HL-60 (cell line): ENCODE measurements at regions not wholly inside any gene's neighbourhood (a gene's known extent, or its start where the extent isn't known, plus 50 kb on each side); places are given as distances from the start of the nearest gene placed in this dataset.

Experiments used
- DNase-seq, 2 experiments: peaks; one replicate each; pipeline ENCODE4 v3.0.0-alpha.2; 2010 to 2020; ENCODE audit warnings: low read depth in 1 of 2, low spot score in 1 of 2
- H3K27ac ChIP-seq: fragments of 250-450 bp; sonication (Bioruptor Pico); replicated peaks from 2 replicates; pipeline ENCODE4 v1.5.1; 2020; ENCODE audit warnings: mild to moderate bottlenecking, moderate library complexity
- H3K27me3 ChIP-seq: fragments of 250-450 bp; sonication (Bioruptor Pico); 2 replicates; pipeline ENCODE4 v1.5.1; 2021; ENCODE audit warnings: mild to moderate bottlenecking, moderate library complexity; ENCODE audit not compliant: insufficient read depth, poor library complexity, severe bottlenecking
- H3K4me3 ChIP-seq: replicated peaks from 2 replicates; pipeline ENCODE4 v1.5.1; 2011; ENCODE audit warnings: mild to moderate bottlenecking, control low read depth, low read length; ENCODE audit not compliant: insufficient read depth
- GABPA ChIP-seq: IDR thresholded peaks from 2 replicates; pipeline ENCODE4 v1.6.1; 2012; ENCODE audit warnings: low read depth
- POLR2AphosphoS5 ChIP-seq: IDR thresholded peaks from 2 replicates; pipeline ENCODE4 v1.6.1; 2012; ENCODE audit warnings: low read depth
- SPI1 ChIP-seq: IDR thresholded peaks from 2 replicates; pipeline ENCODE4 v1.6.1; 2012; ENCODE audit warnings: low read depth, mild to moderate bottlenecking, borderline replicate concordance
- TF ChIP-seq, protein P1 (sequence below): IDR thresholded peaks from 2 replicates; pipeline ENCODE4 v1.6.1; 2012; ENCODE audit warnings: low read depth; ENCODE audit not compliant: insufficient replicate concordance
- TF ChIP-seq, protein P2 (sequence below): IDR thresholded peaks from one replicate; pipeline ENCODE4 v1.5.1; 2011; ENCODE audit warnings: low read length, control low read depth, inconsistent platforms; ENCODE audit not compliant: insufficient read depth

- Histone ChIP-seq H3K27me3 (no peaks in the 10 kb centered on the region), H3K4me3 (no peak overlapping the region), H3K27ac (no peak overlapping the region)
- TF ChIP-seq, protein P1, sequence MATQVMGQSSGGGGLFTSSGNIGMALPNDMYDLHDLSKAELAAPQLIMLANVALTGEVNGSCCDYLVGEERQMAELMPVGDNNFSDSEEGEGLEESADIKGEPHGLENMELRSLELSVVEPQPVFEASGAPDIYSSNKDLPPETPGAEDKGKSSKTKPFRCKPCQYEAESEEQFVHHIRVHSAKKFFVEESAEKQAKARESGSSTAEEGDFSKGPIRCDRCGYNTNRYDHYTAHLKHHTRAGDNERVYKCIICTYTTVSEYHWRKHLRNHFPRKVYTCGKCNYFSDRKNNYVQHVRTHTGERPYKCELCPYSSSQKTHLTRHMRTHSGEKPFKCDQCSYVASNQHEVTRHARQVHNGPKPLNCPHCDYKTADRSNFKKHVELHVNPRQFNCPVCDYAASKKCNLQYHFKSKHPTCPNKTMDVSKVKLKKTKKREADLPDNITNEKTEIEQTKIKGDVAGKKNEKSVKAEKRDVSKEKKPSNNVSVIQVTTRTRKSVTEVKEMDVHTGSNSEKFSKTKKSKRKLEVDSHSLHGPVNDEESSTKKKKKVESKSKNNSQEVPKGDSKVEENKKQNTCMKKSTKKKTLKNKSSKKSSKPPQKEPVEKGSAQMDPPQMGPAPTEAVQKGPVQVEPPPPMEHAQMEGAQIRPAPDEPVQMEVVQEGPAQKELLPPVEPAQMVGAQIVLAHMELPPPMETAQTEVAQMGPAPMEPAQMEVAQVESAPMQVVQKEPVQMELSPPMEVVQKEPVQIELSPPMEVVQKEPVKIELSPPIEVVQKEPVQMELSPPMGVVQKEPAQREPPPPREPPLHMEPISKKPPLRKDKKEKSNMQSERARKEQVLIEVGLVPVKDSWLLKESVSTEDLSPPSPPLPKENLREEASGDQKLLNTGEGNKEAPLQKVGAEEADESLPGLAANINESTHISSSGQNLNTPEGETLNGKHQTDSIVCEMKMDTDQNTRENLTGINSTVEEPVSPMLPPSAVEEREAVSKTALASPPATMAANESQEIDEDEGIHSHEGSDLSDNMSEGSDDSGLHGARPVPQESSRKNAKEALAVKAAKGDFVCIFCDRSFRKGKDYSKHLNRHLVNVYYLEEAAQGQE = no peak
- TF ChIP-seq GABPA (no peak), POLR2AphosphoS5 (no peak), SPI1 (no peak)
- TF ChIP-seq, protein P2, sequence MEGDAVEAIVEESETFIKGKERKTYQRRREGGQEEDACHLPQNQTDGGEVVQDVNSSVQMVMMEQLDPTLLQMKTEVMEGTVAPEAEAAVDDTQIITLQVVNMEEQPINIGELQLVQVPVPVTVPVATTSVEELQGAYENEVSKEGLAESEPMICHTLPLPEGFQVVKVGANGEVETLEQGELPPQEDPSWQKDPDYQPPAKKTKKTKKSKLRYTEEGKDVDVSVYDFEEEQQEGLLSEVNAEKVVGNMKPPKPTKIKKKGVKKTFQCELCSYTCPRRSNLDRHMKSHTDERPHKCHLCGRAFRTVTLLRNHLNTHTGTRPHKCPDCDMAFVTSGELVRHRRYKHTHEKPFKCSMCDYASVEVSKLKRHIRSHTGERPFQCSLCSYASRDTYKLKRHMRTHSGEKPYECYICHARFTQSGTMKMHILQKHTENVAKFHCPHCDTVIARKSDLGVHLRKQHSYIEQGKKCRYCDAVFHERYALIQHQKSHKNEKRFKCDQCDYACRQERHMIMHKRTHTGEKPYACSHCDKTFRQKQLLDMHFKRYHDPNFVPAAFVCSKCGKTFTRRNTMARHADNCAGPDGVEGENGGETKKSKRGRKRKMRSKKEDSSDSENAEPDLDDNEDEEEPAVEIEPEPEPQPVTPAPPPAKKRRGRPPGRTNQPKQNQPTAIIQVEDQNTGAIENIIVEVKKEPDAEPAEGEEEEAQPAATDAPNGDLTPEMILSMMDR = no peak
- no peak for DNase-seq
Measured at GRCh38 chr4:22196551-22196950, 248.0 kb upstream of the KCNIP4 start.

- H3K4me3 ChIP-seq = no peak overlapping the region
- no peak for DNase-seq
- H3K27ac ChIP-seq = no peak overlapping the region
- TF ChIP-seq, protein P1 = no peak
- TF ChIP-seq, protein P2 = no peak
- TF ChIP-seq GABPA = no peak
- no peak for TF ChIP-seq POLR2AphosphoS5
- no peak for TF ChIP-seq SPI1
- H3K27me3 ChIP-seq = no peaks in the 10 kb centered on the region
Measured at GRCh38 chr4:22192084-22192511, 243.5 kb upstream of the KCNIP4 start.

DNA sequence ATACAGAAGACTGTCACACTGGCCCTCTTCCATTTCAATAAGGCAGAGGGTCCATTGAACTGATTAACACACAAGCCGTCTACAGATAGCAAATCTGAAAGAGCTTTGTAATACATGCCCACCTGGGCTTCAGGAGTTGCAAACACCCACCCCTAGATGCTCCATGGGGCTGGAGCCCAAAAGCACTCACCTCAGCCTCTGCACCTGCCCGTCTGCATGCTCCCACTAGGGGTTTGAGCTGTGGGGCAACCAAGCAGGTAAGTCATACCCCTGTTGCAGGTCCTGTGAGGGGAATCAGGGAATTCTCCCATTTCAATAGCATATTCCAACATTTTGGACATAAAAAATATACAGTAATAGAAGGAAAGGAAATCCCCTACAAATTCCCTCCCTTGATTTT is 243.0 kb upstream of the KCNIP4 start:
- TF ChIP-seq, protein P1 = no peak
- TF ChIP-seq POLR2AphosphoS5 (no peak), GABPA (no peak), SPI1 (no peak)
- TF ChIP-seq, protein P2 = no peak
- H3K27me3 ChIP-seq = no peaks in the 10 kb centered on the region
- H3K27ac ChIP-seq = no peak overlapping the region
- DNase-seq = no peak
- H3K4me3 ChIP-seq = no peak overlapping the region
